SH-SY5Y (cell line): ENCODE measurements at regions not wholly inside any gene's neighbourhood (a gene's known extent, or its start where the extent isn't known, plus 50 kb on each side); places are given as distances from the start of the nearest gene placed in this dataset.

Source experiments
- GATA2 ChIP-seq: IDR thresholded peaks from 2 replicates; pipeline ENCODE4 v1.6.1; 2011; ENCODE audit warnings: mild to moderate bottlenecking, low read depth, low read length
- GATA3 ChIP-seq: IDR thresholded peaks from 2 replicates; pipeline ENCODE4 v1.6.1; 2011; ENCODE audit warnings: low read depth, mild to moderate bottlenecking, low read length, moderate library complexity

DNA sequence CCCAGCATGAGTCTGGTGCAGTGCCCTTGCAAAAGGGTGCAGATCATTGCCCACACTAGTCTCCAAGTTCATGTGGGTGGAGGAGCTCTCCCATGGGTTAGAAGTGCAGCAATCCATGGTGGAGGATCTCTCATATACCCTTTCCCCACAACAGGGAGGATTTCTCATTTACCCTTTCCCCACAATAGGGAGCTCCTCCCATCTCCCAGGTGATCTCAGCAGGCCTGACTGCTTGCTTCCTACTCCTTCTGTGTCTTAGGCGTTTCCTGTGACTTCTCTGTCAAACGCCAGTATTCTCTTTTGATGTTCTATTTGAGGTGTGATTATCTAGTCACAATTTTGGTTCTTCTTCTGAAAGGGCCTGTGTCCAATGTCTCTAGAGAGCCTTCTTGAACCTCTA, 133.8 kb upstream of the RFX3 start:
- no peak for TF ChIP-seq GATA2
- TF ChIP-seq GATA3, result no peak
